ENCODE measurements at regions not wholly inside any gene's neighbourhood (a gene's known extent, or its start where the extent isn't known, plus 50 kb on each side); places are given as distances from the start of the nearest gene placed in this dataset.
"Not testable (repeated sequence)": the region's sequence is repeated elsewhere in the genome, so short reads cannot be mapped to it uniquely, and the experiment has no call there.

GRCh38 chr2:34523958-34524514 is 924.9 kb upstream of the FAM98A start:
- no peak for DNase-seq

DNA sequence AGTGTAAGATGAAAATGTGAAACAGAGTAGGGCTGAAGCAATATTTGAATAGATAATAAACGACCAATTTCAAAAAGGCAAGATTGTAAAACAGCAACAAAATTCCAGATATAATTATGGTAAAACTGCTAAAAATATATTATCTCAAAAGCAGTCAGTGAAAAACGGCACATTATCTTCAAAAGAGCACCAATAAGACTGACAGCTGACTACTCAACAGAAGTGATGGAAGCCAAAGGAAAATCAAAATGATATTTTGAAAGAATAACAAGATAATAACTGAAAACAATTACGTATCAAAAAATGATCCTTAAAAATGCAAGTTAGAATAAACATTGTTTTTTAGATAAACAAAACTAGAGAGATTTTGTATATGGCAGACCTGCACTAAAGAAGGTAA is 920.6 kb upstream of the FAM98A start:
- no peak for DNase-seq

GRCh38 chr2:34498561-34498960 is 899.5 kb upstream of the FAM98A start:
- DNase-seq: no peak

DNA sequence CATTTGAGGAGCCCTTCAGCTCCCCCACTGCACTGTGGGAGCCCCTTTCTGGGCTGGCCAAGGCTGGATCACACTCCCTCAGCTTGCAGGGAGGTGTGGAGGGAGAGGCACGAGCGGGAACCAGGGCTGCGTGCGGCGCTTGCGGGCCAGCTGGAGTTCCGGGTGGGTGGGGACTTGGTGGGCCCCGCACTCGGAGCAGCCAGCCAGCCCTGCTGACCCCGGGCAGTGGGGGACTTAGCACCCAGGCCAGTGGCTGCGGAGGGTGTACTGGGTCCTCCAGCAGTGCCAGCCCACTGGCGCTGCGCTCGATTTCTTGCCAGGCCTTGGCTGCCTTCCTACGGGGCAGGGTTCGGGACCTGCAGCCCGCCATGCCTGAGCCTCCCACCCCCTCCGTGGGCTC is 895.1 kb upstream of the FAM98A start:
- DNase-seq: not testable (repeated sequence)

- no peak for DNase-seq
Observed at GRCh38 chr2:34492561-34493455, 893.7 kb upstream of the FAM98A start.

- no peak for DNase-seq
Observed at GRCh38 chr2:34486965-34487364, 887.9 kb upstream of the FAM98A start.

DNA sequence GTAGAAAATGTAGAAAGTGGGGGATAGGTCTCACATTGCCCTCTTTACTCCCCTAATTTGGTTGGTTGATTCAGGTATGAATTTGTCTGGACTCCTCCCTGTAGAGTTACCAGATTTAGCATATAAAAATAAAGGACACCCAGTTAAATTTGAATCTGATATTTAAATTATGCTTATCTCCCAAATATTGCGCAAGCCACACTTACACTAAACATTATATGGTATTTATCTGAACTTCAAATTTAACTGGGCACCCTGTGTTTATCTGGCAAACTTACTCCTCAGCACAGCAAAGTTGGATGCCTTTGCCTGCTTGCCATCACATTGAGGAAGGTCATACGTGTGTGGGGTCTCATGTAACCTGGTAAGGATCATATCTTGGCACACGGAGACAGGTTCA is 882.4 kb upstream of the FAM98A start:
- DNase-seq: no peak

DNA sequence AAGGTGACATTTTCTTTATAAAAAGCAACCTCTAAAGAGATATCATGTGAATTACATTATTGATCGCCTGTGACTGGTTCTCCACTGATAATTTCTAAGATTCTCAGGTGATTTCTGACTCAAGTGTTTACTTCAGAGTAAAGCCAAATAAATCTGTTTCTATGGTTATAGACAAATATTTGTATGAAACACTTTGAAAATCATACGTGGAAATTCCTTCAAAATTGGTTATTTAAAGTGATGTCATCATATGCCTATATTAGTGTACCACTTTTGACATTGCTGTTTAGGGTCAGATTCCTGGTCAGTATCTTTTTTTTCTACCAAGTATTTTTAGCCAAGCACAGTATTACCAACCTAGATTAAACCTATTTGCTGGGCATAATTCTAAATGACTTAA is 881.3 kb upstream of the FAM98A start:
- DNase-seq: no peak

DNA sequence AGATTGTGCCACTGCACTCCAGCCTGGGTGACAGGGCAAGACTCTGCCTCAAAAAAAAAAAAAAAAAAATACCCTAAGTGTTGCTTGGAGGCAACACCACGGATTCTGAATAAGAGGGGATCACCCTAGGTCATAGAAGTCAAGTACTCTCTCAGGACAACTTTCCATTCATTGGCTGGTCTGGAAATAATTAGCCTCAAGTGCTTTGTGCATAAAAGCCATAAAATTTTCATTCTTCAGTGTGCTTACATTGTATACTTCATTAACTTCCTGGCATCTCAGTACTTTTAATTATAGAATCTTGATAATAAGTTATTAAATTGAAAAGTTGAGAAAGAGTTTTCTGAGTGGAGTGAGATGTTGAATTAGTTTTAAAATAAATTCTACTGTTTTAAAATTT is 876.1 kb upstream of the FAM98A start:
- DNase-seq: no peak

DNA sequence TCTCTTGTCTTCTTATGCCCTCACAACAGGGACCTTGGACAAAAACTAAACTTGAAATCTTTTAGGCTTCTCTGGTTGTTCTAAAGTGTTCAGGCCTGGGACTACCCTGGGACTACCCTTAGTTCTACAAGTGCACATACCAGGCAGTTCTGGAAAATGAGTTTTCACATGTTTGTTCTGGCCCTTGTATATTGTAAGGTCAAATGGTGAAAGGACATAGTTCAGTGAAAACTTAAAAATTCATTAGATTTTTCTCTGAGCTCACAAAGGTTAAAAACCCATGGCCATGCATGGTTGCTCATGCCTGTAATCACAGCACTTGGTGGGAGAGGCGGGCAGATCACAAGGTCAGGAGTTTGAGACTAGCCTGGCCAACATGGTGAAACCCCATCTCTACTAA is 875.5 kb upstream of the FAM98A start:
- DNase-seq: no peak

- DNase-seq: no peak
Observed at GRCh38 chr2:34447097-34447496, 848.0 kb upstream of the FAM98A start.

GRCh38 chr2:34423301-34423700 is 824.2 kb upstream of the FAM98A start:
- no peak for DNase-seq

GRCh38 chr2:34419856-34420255 is 820.8 kb upstream of the FAM98A start:
- no peak for DNase-seq

- DNase-seq: no peak
Observed at GRCh38 chr2:34416856-34417255, 817.8 kb upstream of the FAM98A start.

DNA sequence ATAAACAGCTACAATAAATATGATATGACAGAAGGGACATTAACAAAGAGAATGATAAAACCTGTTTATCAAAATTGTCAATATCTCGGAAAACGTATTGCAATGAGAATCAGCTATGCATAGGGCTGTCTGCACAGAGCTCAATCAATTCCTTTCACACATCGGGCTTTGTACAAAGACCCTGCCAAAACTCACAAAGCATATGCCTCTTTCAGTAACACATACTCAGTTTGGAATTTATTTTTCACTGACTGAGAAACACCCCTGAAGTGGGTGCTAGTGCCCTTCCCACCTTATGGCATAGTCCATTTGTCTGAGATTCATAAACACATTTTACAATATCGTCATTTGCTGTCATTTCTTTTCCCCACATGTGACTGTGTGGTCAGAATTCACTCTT is 815.8 kb upstream of the FAM98A start:
- DNase-seq: no peak

DNA sequence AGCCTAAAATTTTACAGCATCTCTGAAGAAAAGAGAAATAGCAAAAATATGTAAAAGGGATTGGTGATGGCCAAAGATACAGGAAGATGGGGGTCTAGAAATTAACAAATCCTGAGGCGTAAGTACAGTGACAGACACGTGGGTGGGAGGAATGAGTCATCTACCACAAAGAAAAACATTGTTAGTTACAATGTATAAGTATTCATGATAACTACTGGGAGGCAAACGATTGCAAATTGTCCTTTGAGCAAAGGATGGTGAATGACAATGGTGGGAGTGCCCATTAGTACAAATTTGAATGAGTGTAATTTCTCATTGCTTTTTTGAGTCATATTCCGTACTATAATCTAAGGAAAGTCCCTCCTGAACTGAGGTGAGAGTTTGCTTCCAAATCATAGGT is 809.0 kb upstream of the FAM98A start:
- no peak for DNase-seq

GRCh38 chr2:34403512-34403911 is 804.4 kb upstream of the FAM98A start:
- DNase-seq: no peak

DNA sequence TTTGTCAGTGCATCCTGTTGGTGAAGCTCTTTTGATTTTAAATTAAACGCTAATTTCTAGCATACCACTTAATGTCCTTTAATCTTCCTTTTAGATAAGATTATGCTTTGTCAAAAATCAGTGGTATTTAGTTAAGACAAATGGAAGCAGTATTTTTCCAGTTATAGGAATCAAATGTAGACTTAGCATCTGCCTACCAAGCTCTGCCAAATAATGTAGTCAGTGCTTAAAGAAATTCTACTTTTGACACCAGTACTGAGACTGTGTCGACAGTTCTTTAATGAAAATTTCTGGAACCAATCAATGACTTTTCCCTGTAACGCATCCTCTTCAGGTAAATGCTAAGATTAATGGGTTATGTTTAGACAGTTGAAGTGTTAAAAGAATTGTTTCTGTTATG is 803.3 kb upstream of the FAM98A start:
- DNase-seq: no peak

DNA sequence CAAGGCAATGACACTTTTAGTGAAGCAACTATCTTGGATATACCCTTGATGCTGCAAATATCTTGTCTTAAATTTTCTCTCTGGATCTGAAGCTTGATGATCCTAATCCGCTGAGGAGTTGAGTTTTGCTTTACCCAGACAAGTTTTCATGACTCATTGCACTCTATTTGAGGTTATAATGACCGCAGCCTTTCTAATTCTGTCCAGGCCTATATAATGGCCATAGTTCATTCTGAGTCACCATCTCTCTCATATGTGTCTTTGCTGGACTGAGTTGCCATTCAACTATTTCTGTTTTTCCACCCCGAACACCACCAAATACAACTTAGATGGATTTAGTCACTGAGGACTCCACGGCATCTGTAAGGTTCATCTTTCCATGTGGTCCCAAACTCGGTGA is 802.1 kb upstream of the FAM98A start:
- DNase-seq: no peak

GRCh38 chr2:34388446-34388845 is 789.3 kb upstream of the FAM98A start:
- DNase-seq: no peak

DNA sequence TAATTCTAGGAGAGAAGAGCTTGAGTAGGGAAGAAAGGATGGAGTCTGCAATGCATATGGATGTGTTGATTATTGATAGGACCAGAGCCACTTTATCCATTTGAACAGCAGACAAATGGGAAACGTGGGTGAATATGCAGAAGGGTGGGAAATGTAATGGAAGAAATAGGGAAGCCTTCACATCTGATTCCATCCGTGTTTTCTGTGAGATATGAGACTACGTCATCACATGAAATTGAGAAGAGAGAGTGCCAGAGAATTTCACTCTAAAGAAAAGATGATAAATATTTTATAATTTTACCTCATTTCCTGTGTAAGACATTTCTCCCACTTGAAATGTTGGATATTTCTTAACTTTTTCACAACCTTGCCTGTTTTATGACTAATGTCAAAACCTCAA is 788.4 kb upstream of the FAM98A start:
- DNase-seq: no peak

GRCh38 chr2:34379586-34379985 is 780.5 kb upstream of the FAM98A start:
- no peak for DNase-seq

DNA sequence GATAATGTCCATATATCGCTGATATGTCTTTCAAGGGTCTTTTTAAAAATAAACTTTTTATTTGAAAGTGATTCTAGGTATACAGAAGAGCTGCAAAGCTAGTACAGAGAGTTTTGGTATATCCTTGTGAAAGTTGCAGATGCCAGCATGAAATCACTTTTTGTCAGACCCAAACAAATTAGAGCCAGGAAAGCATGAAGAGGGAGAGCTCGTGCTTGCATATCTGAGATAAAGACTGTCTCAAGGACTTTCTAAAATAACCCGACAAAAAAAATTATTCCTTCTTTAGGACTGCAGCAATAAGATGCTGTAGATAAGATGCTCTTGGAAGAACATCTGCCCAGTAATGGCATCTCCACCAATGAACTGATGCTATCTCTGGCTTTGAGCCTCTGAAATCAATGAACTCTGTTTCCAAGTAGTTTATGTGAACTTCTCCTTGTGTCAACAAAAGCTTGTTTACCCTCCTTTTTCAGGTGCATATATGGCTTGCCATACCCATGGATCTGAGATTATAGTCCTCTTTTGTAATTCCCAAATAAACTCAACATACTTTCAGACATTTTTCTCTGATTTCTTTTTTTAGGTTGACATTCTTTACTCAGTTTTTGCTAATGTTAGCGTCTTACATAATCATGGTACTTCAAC is 774.6 kb upstream of the FAM98A start:
- no peak for DNase-seq

GRCh38 chr2:34372967-34373366 is 773.9 kb upstream of the FAM98A start:
- DNase-seq: no peak
